ENCODE measurements at regions not wholly inside any gene's neighbourhood (a gene's known extent, or its start where the extent isn't known, plus 50 kb on each side); places are given as distances from the start of the nearest gene placed in this dataset.

GRCh38 chr9:75213765-75214164 lies 125.5 kb downstream of the OSTF1 start:
- no peak for TF ChIP-seq TRIM24 (CRISPR knock-in tag; IDR thresholded peaks at IDR 0.05)
- no peak for TF ChIP-seq THAP8 (CRISPR knock-in tag; IDR thresholded peaks at IDR 0.05; ENCODE audit: borderline replicate concordance)
- TF ChIP-seq USF2 (IDR thresholded peaks at IDR 0.05; ENCODE audit: low read depth, low read length): no peak
- TF ChIP-seq USF2 (CRISPR knock-in tag; IDR thresholded peaks at IDR 0.05; ENCODE audit: borderline replicate concordance): no peak
- no peak for TF ChIP-seq ZNF704 (CRISPR knock-in tag; IDR thresholded peaks at IDR 0.05; ENCODE audit: borderline replicate concordance)
